ENCODE measurements at regions not wholly inside any gene's neighbourhood (a gene's known extent, or its start where the extent isn't known, plus 50 kb on each side); places are given as distances from the start of the nearest gene placed in this dataset.

DNA sequence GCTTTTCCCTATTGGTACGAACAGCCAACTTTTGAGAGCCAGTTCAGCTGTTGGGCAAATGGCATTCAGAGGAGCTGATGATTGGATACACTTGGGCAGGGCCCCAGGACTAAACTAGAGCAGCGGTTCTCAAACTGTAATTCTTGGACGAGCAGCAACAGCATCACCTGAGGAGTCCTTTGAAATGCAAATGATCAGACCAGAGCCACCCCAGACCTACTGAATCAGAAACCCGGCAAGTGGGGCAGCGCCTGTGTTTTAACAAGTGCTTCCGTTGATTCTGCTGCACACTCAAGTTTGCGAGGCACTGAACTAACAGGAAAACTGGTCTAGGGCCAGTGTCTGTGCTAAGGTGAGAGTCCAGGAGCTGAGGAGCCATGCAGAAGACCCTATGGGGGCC, 239.7 kb downstream of the UACA start (continued):
- TF ChIP-seq, protein P1, sequence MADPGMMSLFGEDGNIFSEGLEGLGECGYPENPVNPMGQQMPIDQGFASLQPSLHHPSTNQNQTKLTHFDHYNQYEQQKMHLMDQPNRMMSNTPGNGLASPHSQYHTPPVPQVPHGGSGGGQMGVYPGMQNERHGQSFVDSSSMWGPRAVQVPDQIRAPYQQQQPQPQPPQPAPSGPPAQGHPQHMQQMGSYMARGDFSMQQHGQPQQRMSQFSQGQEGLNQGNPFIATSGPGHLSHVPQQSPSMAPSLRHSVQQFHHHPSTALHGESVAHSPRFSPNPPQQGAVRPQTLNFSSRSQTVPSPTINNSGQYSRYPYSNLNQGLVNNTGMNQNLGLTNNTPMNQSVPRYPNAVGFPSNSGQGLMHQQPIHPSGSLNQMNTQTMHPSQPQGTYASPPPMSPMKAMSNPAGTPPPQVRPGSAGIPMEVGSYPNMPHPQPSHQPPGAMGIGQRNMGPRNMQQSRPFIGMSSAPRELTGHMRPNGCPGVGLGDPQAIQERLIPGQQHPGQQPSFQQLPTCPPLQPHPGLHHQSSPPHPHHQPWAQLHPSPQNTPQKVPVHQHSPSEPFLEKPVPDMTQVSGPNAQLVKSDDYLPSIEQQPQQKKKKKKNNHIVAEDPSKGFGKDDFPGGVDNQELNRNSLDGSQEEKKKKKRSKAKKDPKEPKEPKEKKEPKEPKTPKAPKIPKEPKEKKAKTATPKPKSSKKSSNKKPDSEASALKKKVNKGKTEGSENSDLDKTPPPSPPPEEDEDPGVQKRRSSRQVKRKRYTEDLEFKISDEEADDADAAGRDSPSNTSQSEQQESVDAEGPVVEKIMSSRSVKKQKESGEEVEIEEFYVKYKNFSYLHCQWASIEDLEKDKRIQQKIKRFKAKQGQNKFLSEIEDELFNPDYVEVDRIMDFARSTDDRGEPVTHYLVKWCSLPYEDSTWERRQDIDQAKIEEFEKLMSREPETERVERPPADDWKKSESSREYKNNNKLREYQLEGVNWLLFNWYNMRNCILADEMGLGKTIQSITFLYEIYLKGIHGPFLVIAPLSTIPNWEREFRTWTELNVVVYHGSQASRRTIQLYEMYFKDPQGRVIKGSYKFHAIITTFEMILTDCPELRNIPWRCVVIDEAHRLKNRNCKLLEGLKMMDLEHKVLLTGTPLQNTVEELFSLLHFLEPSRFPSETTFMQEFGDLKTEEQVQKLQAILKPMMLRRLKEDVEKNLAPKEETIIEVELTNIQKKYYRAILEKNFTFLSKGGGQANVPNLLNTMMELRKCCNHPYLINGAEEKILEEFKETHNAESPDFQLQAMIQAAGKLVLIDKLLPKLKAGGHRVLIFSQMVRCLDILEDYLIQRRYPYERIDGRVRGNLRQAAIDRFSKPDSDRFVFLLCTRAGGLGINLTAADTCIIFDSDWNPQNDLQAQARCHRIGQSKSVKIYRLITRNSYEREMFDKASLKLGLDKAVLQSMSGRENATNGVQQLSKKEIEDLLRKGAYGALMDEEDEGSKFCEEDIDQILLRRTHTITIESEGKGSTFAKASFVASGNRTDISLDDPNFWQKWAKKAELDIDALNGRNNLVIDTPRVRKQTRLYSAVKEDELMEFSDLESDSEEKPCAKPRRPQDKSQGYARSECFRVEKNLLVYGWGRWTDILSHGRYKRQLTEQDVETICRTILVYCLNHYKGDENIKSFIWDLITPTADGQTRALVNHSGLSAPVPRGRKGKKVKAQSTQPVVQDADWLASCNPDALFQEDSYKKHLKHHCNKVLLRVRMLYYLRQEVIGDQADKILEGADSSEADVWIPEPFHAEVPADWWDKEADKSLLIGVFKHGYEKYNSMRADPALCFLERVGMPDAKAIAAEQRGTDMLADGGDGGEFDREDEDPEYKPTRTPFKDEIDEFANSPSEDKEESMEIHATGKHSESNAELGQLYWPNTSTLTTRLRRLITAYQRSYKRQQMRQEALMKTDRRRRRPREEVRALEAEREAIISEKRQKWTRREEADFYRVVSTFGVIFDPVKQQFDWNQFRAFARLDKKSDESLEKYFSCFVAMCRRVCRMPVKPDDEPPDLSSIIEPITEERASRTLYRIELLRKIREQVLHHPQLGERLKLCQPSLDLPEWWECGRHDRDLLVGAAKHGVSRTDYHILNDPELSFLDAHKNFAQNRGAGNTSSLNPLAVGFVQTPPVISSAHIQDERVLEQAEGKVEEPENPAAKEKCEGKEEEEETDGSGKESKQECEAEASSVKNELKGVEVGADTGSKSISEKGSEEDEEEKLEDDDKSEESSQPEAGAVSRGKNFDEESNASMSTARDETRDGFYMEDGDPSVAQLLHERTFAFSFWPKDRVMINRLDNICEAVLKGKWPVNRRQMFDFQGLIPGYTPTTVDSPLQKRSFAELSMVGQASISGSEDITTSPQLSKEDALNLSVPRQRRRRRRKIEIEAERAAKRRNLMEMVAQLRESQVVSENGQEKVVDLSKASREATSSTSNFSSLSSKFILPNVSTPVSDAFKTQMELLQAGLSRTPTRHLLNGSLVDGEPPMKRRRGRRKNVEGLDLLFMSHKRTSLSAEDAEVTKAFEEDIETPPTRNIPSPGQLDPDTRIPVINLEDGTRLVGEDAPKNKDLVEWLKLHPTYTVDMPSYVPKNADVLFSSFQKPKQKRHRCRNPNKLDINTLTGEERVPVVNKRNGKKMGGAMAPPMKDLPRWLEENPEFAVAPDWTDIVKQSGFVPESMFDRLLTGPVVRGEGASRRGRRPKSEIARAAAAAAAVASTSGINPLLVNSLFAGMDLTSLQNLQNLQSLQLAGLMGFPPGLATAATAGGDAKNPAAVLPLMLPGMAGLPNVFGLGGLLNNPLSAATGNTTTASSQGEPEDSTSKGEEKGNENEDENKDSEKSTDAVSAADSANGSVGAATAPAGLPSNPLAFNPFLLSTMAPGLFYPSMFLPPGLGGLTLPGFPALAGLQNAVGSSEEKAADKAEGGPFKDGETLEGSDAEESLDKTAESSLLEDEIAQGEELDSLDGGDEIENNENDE (IDR thresholded peaks at IDR 0.05; ENCODE audit: insufficient replicate concordance, low read length), result no peak
- TF ChIP-seq, protein P2, sequence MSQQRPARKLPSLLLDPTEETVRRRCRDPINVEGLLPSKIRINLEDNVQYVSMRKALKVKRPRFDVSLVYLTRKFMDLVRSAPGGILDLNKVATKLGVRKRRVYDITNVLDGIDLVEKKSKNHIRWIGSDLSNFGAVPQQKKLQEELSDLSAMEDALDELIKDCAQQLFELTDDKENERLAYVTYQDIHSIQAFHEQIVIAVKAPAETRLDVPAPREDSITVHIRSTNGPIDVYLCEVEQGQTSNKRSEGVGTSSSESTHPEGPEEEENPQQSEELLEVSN (IDR thresholded peaks at IDR 0.05), result no peak
- TF ChIP-seq TCF12 (IDR thresholded peaks at IDR 0.05; ENCODE audit: low read depth, low read length) (no peak), KDM1A (IDR thresholded peaks at IDR 0.05; ENCODE audit: borderline replicate concordance, low read length) (no peak), SP2 (IDR thresholded peaks at IDR 0.05; ENCODE audit: low read length) (no peak), SAP30 (IDR thresholded peaks at IDR 0.05; ENCODE audit: insufficient read depth, insufficient replicate concordance, low read length) (no peak)

Measured in H1 (cell line).